ENCODE measurements at regions not wholly inside any gene's neighbourhood (a gene's known extent, or its start where the extent isn't known, plus 50 kb on each side); places are given as distances from the start of the nearest gene placed in this dataset.

DNA sequence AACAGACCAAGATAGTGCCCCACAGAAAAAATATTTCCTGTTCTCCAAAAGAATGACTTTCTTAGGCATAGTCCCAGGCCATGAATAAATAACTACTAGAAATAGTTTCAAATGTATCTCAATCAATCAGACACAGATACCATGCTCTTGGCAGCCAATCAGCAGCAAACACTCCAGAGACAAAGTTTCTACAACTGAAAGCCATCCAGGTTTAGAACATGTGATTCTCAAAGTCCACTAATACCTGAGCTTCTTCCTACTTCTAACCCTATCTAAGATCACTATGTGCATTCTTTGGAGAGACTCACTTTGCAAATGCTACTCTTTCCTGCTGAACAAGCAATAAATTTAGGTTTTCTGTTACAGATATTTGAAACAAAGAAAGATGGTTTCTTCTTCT lies 425.8 kb upstream of the GRIN3A start:
- no peak for TF ChIP-seq POLR2A (IDR thresholded peaks at IDR 0.05)
- TF ChIP-seq, protein P1, sequence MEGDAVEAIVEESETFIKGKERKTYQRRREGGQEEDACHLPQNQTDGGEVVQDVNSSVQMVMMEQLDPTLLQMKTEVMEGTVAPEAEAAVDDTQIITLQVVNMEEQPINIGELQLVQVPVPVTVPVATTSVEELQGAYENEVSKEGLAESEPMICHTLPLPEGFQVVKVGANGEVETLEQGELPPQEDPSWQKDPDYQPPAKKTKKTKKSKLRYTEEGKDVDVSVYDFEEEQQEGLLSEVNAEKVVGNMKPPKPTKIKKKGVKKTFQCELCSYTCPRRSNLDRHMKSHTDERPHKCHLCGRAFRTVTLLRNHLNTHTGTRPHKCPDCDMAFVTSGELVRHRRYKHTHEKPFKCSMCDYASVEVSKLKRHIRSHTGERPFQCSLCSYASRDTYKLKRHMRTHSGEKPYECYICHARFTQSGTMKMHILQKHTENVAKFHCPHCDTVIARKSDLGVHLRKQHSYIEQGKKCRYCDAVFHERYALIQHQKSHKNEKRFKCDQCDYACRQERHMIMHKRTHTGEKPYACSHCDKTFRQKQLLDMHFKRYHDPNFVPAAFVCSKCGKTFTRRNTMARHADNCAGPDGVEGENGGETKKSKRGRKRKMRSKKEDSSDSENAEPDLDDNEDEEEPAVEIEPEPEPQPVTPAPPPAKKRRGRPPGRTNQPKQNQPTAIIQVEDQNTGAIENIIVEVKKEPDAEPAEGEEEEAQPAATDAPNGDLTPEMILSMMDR (IDR thresholded peaks at IDR 0.05) = no peak

Measured in thyroid gland (tissue), 4 donors.